Neuronal stem cell (in vitro differentiated cells): ENCODE measurements at regions not wholly inside any gene's neighbourhood (a gene's known extent, or its start where the extent isn't known, plus 50 kb on each side); places are given as distances from the start of the nearest gene placed in this dataset.
A peak's percentile ranks its signal among the peaks of the same experiment; 100 is the strongest.

Source experiments
- DNase-seq: peaks from one replicate; pipeline ENCODE4 v3.0.0-alpha.2; 2013; ENCODE audit warnings: low spot score
- H2AFZ ChIP-seq: one replicate; pipeline ENCODE4 v1.6.1; 2013; ENCODE audit warnings: mild to moderate bottlenecking, low read length, inconsistent platforms
- H2AK5ac ChIP-seq: 2 replicates; pipeline ENCODE4 v1.6.1; 2013; ENCODE audit warnings: low read depth, mild to moderate bottlenecking, inconsistent platforms, low read length, moderate library complexity, mixed read lengths
- H2BK120ac ChIP-seq: 2 replicates; pipeline ENCODE4 v1.6.1; 2013; ENCODE audit warnings: low read depth, mild to moderate bottlenecking, inconsistent platforms, low read length, moderate library complexity, mixed read lengths
- H2BK12ac ChIP-seq: one replicate; pipeline ENCODE4 v1.6.1; 2013; ENCODE audit warnings: low read length, inconsistent platforms
- H2BK15ac ChIP-seq: 2 replicates; pipeline ENCODE4 v1.6.1; 2013; ENCODE audit warnings: mild to moderate bottlenecking, low read length, inconsistent platforms, mixed read lengths
- H2BK5ac ChIP-seq: one replicate; pipeline ENCODE4 v1.6.1; 2013; ENCODE audit warnings: inconsistent platforms, mild to moderate bottlenecking, low read length, moderate library complexity
- H3K14ac ChIP-seq: one replicate; pipeline ENCODE4 v1.6.1; 2013; ENCODE audit warnings: low read length, inconsistent platforms
- H3K18ac ChIP-seq: 2 replicates; pipeline ENCODE4 v1.6.1; 2013; ENCODE audit warnings: low read length, inconsistent platforms
- H3K23ac ChIP-seq: 2 replicates; pipeline ENCODE4 v1.6.1; 2013; ENCODE audit warnings: low read depth, mild to moderate bottlenecking, mixed read lengths, low read length, inconsistent platforms; ENCODE audit not compliant: poor library complexity
- H3K27ac ChIP-seq: replicated peaks from 3 replicates; pipeline ENCODE4 v1.5.1; 2013; ENCODE audit warnings: low read length, inconsistent platforms
- H3K27me3 ChIP-seq, 3 experiments: 2 replicates each; pipeline ENCODE4 v1.6.1; 2013; ENCODE audit warnings: low read length in 3 of 3, mild to moderate bottlenecking in 2 of 3, inconsistent platforms in 1 of 3, low read depth in 1 of 3, mixed read lengths in 1 of 3, moderate library complexity in 1 of 3; ENCODE audit not compliant: control insufficient read depth in 3 of 3, insufficient read depth in 3 of 3
- H3K36me3 ChIP-seq, 2 donors: replicated peaks in 1 of 2; 2 replicates each; pipeline ENCODE4 v1.6.1; 2013; ENCODE audit warnings: low read length in 2 of 2; ENCODE audit not compliant: control insufficient read depth in 2 of 2, insufficient read depth in 2 of 2
- H3K4ac ChIP-seq: 2 replicates; pipeline ENCODE4 v1.6.1; 2013; ENCODE audit warnings: inconsistent platforms, mild to moderate bottlenecking, low read length, moderate library complexity
- H3K4me1 ChIP-seq, 2 donors: 1 replicate in 1 of 2; 2 replicates in 1 of 2; pipeline ENCODE4 v1.6.1; 2013; ENCODE audit warnings: low read length in 2 of 2, low read depth in 1 of 2; ENCODE audit not compliant: control insufficient read depth in 2 of 2, insufficient read depth in 1 of 2
- H3K4me2 ChIP-seq: one replicate; pipeline ENCODE4 v1.6.1; 2013; ENCODE audit warnings: mild to moderate bottlenecking, low read length, inconsistent platforms; ENCODE audit not compliant: insufficient read depth, poor library complexity, severe bottlenecking
- H3K4me3 ChIP-seq, 2 donors: 2 replicates each; pipeline ENCODE4 v1.5.1; 2013; ENCODE audit warnings: low read length in 2 of 2, mild to moderate bottlenecking in 2 of 2, inconsistent platforms in 1 of 2, moderate library complexity in 1 of 2
- H3K79me1 ChIP-seq: one replicate; pipeline ENCODE4 v1.6.1; 2013; ENCODE audit warnings: low read depth, mild to moderate bottlenecking, inconsistent platforms, low read length, moderate library complexity
- H3K9ac ChIP-seq: one replicate; pipeline ENCODE4 v1.6.1; 2013; ENCODE audit warnings: mild to moderate bottlenecking, low read depth, low read length, inconsistent platforms; ENCODE audit not compliant: poor library complexity
- H3K9me3 ChIP-seq, 2 donors: replicated peaks in 1 of 2; 2 replicates each; pipeline versions ENCODE3 to v1.6.1; 2013; ENCODE audit warnings: low read length in 2 of 2, mild to moderate bottlenecking in 2 of 2, inconsistent platforms in 1 of 2, low read depth in 1 of 2, mixed read lengths in 1 of 2, moderate library complexity in 1 of 2; ENCODE audit not compliant: control insufficient read depth in 2 of 2, insufficient read depth in 1 of 2
- H4K8ac ChIP-seq: one replicate; pipeline ENCODE4 v1.6.1; 2013; ENCODE audit warnings: low read depth, mild to moderate bottlenecking, inconsistent platforms, low read length, moderate library complexity
- H4K91ac ChIP-seq: one replicate; pipeline ENCODE4 v1.6.1; 2013; ENCODE audit warnings: low read length, low read depth, mild to moderate bottlenecking, inconsistent platforms; ENCODE audit not compliant: poor library complexity
- WGBS, 2 donors: extraction: QIAGEN DNeasy Blood & Tissue Kit; methylation state at CpG; one replicate each; pipeline ENCODE4 v1.1.7; 2013; ENCODE audit warnings: missing lambda C conversion rate in 2 of 2, mixed read lengths in 1 of 2; ENCODE audit not compliant: insufficient read length in 2 of 2, insufficient replicate concordance in 1 of 2; ENCODE audit errors: extremely low coverage in 2 of 2; 5-methylcytosine and 5-hydroxymethylcytosine counted together

GRCh38 chrX:88586317-88586716 is 160.7 kb upstream of the CPXCR1 start:
- H3K79me1 ChIP-seq: no peaks in the 10 kb centered on the region
- H3K27ac ChIP-seq: no peak overlapping the region
- no peak overlapping the region for H3K4me2 ChIP-seq
- H2BK120ac ChIP-seq: no peak overlapping the region
- no peak overlapping the region for H2BK12ac ChIP-seq
- no peak overlapping the region for H3K9ac ChIP-seq
- H3K4me1 ChIP-seq: no peaks in the 10 kb centered on the region
- no peak overlapping the region for H3K23ac ChIP-seq
- H3K4me3 ChIP-seq: no peak overlapping the region
- H3K18ac ChIP-seq: no peak overlapping the region
- no peak overlapping the region for H3K14ac ChIP-seq
- no peaks in the 10 kb centered on the region for H3K36me3 ChIP-seq
- H2BK15ac ChIP-seq: no peak overlapping the region
- no peaks in the 10 kb centered on the region for H3K27me3 ChIP-seq
- H2AFZ ChIP-seq: no peak overlapping the region
- no peak overlapping the region for H4K8ac ChIP-seq
- no peak overlapping the region for H2AK5ac ChIP-seq
- no peak overlapping the region for H2BK5ac ChIP-seq
- no peak overlapping the region for H3K4ac ChIP-seq
- H4K91ac ChIP-seq: no peak overlapping the region
- no peak for DNase-seq
- no peaks in the 10 kb centered on the region for H3K9me3 ChIP-seq

DNA sequence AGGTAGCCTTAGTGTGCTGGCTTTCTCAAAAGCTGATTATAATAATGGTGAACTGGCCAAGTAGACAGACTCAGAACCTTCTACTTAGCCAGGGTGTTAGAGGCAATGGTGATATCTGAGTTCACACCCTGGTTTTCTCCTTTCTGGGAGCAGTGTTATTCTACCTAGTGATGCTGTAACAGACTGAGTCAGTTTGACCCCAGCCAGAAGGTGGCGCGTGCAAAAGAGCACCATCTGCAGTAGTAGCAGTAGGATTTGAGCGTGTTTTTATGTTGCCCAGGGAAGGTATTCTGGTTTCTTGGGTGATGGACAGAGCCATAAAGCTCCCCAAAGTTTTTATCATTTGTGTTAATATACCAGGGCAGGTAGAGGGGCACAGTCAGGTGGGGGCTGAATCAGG is 143.8 kb upstream of the CPXCR1 start:
- H3K9me3 ChIP-seq: no peaks in the 10 kb centered on the region
- no peak for DNase-seq
- H3K18ac ChIP-seq: no peak overlapping the region
- no peak overlapping the region for H3K4me2 ChIP-seq
- no peak overlapping the region for H2BK12ac ChIP-seq
- no peak overlapping the region for H2AFZ ChIP-seq
- no peak overlapping the region for H2AK5ac ChIP-seq
- no peak overlapping the region for H2BK120ac ChIP-seq
- WGBS, 2 donors: no CpG with 5 or more reads among the region's 3 CpGs
- H4K91ac ChIP-seq: no peak overlapping the region
- H3K36me3 ChIP-seq: no peaks in the 10 kb centered on the region
- H3K4me1 ChIP-seq: no peaks in the 10 kb centered on the region
- no peak overlapping the region for H3K4me3 ChIP-seq
- H2BK5ac ChIP-seq: no peak overlapping the region
- H3K9ac ChIP-seq: no peak overlapping the region
- no peak overlapping the region for H3K23ac ChIP-seq
- H3K27ac ChIP-seq: no peak overlapping the region
- no peak overlapping the region for H3K14ac ChIP-seq
- H3K79me1 ChIP-seq: no peaks in the 10 kb centered on the region
- H2BK15ac ChIP-seq: no peak overlapping the region
- no peak overlapping the region for H4K8ac ChIP-seq
- H3K4ac ChIP-seq: no peak overlapping the region
- H3K27me3 ChIP-seq: no peaks in the 10 kb centered on the region

DNA sequence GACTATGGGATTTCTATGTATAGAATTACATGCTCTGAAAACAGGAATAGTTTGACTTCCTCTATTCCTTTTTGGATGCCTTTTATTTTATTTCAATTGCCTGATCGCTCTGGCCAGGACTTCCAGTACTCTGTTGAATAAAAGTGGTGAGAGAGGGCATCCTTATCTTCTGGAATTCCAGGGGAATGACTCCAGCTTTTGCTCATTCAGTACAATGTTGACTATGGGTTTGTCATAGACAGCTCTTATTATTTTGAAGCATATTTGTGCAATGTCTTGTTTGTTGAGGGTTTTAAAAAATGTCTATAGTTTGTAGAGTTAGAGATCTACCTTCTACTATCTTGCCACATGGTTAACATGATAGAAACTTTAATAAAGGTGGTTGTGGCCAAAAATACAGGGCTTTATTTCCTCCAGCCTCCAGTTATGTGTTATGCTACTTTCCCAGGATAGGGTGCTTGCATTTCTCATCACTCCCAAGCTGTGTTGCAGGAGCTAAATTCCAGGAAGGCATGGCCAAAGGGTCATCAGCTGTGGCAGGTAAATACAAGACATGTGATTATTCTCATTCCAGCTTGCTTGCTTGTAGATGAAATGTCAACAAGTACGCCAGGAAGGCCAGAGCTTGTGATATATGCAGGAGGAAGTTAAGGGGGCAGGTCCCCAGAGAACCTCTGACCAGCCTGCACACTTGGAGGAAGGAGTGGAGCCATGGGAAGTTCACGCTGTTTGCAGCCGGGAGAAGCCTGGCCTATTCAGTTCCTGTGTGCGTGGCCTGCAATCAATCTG is 142.4 kb upstream of the CPXCR1 start:
- Histone ChIP-seq H3K27me3 (no peaks in the 10 kb centered on the region), H4K8ac (no peak overlapping the region), H3K4ac (no peak overlapping the region), H2BK15ac (no peak overlapping the region), H3K79me1 (no peaks in the 10 kb centered on the region), H3K36me3 (no peaks in the 10 kb centered on the region), H3K4me3 (no peak overlapping the region), H3K4me1 (no peaks in the 10 kb centered on the region), H3K9ac (no peak overlapping the region), H2BK120ac (no peak overlapping the region), H2AFZ (peak overlapping the region; percentile 35), H2AK5ac (no peak overlapping the region), H2BK12ac (no peak overlapping the region), H3K9me3 (no peaks in the 10 kb centered on the region), H4K91ac (no peak overlapping the region), H3K27ac (no peak overlapping the region), H3K18ac (no peak overlapping the region), H3K4me2 (no peak overlapping the region), H3K14ac (no peak overlapping the region), H2BK5ac (no peak overlapping the region), H3K23ac (no peak overlapping the region)
- WGBS, 2 donors: no CpG with 5 or more reads among the region's 5 CpGs
- DNase-seq: no peak

DNA sequence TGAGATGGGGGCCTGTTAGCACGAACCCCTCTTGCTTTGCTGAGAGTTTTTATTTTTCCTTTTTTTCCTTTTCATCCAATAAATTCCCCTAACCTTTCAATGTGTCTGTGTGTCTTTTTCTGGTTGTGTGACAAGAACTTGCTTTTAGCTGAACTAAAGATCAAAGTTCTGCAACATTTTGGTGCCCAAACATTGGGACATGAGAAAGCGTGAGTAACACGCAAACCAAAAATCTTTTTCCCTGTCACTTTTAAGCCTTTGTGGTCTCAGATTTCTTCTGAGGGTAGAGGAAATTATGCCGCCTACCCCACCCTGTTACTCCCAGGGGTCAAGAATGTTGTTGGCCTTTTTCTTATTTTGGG is 141.8 kb upstream of the CPXCR1 start:
- H4K8ac ChIP-seq: no peak overlapping the region
- DNase-seq: no peak
- no peak overlapping the region for H3K27ac ChIP-seq
- no peak overlapping the region for H3K4me2 ChIP-seq
- H2BK120ac ChIP-seq: no peak overlapping the region
- no peak overlapping the region for H4K91ac ChIP-seq
- no peak overlapping the region for H3K4ac ChIP-seq
- no peaks in the 10 kb centered on the region for H3K4me1 ChIP-seq
- H2BK15ac ChIP-seq: no peak overlapping the region
- H2BK5ac ChIP-seq: no peak overlapping the region
- no peaks in the 10 kb centered on the region for H3K79me1 ChIP-seq
- no peak overlapping the region for H3K14ac ChIP-seq
- no peak overlapping the region for H3K18ac ChIP-seq
- no peaks in the 10 kb centered on the region for H3K36me3 ChIP-seq
- H2BK12ac ChIP-seq: no peak overlapping the region
- no peak overlapping the region for H3K4me3 ChIP-seq
- H2AFZ ChIP-seq: peak overlapping the region; percentile 35
- H3K23ac ChIP-seq: no peak overlapping the region
- no peak overlapping the region for H2AK5ac ChIP-seq
- no peaks in the 10 kb centered on the region for H3K9me3 ChIP-seq
- WGBS, 2 donors: no CpG with 5 or more reads among the region's 4 CpGs
- H3K27me3 ChIP-seq: no peaks in the 10 kb centered on the region
- no peak overlapping the region for H3K9ac ChIP-seq
